Lower leg skin (tissue), 3 donors: ENCODE measurements at regions not wholly inside any gene's neighbourhood (a gene's known extent, or its start where the extent isn't known, plus 50 kb on each side); places are given as distances from the start of the nearest gene placed in this dataset.

ENCODE experiments used
- POLR2A ChIP-seq, 2 donors: fragments of 450-650 bp; IDR thresholded peaks; one replicate each; pipeline ENCODE4 v1.6.1; 2016 to 2017; ENCODE audit warnings: antibody characterized with exemption in 2 of 2, mild to moderate bottlenecking in 1 of 2, moderate library complexity in 1 of 2
- TF ChIP-seq, protein P1 (sequence below), 3 donors: fragments of 450-650 bp; IDR thresholded peaks; one replicate each; pipeline ENCODE4 v1.5.1; 2016; ENCODE audit warnings: antibody characterized with exemption in 3 of 3, mild to moderate bottlenecking in 3 of 3, moderate library complexity in 2 of 3

DNA sequence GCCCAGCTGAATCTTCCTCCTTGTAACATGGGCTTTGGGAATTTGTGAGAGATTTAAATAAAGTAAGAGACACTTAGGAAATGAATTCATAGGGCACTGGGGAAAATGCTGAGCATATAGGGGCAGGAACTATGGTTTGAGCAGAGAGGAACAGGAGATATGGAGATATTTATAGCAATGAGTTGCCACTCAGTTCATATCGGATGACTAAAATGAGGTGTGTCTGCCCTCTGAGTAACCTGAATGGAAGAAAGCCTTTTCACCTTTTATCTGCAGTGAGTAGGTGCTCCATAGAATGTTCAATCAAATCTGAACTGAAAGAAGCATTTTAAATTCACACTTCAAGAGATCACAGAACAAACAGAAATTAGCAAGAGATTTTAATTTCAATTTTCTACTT is 105.7 kb downstream of the CEP44 start:
- TF ChIP-seq, protein P1, sequence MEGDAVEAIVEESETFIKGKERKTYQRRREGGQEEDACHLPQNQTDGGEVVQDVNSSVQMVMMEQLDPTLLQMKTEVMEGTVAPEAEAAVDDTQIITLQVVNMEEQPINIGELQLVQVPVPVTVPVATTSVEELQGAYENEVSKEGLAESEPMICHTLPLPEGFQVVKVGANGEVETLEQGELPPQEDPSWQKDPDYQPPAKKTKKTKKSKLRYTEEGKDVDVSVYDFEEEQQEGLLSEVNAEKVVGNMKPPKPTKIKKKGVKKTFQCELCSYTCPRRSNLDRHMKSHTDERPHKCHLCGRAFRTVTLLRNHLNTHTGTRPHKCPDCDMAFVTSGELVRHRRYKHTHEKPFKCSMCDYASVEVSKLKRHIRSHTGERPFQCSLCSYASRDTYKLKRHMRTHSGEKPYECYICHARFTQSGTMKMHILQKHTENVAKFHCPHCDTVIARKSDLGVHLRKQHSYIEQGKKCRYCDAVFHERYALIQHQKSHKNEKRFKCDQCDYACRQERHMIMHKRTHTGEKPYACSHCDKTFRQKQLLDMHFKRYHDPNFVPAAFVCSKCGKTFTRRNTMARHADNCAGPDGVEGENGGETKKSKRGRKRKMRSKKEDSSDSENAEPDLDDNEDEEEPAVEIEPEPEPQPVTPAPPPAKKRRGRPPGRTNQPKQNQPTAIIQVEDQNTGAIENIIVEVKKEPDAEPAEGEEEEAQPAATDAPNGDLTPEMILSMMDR (IDR thresholded peaks at IDR 0.05): no peak
- TF ChIP-seq POLR2A (IDR thresholded peaks at IDR 0.05): no peak
